Uterus (tissue), 2 donors: ENCODE measurements at regions not wholly inside any gene's neighbourhood (a gene's known extent, or its start where the extent isn't known, plus 50 kb on each side); places are given as distances from the start of the nearest gene placed in this dataset.

Experiments used
- CTCF ChIP-seq, 4 experiments: fragments of 200-600 bp in 2 of 4; fragments of 450-650 bp in 2 of 4; sonication (generic) in 2 of 4; IDR thresholded peaks; one replicate each; pipeline ENCODE4 v1.5.1; 2016 to 2019; ENCODE audit warnings: antibody characterized with exemption in 4 of 4, mild to moderate bottlenecking in 2 of 4, moderate library complexity in 1 of 4
- POLR2A ChIP-seq, 2 donors: fragments of 450-650 bp; IDR thresholded peaks; one replicate each; pipeline ENCODE4 v1.6.1; 2016; ENCODE audit warnings: antibody characterized with exemption in 2 of 2, mild to moderate bottlenecking in 1 of 2, moderate library complexity in 1 of 2

- TF ChIP-seq POLR2A (IDR thresholded peaks at IDR 0.05) (no peak), CTCF (IDR thresholded peaks at IDR 0.05) (no peak)
These were observed 103.6 kb upstream of the CPM start for GRCh38 chr12:69036533-69036932.
